HepG2 (cell line): ENCODE measurements at regions not wholly inside any gene's neighbourhood (a gene's known extent, or its start where the extent isn't known, plus 50 kb on each side); places are given as distances from the start of the nearest gene placed in this dataset.

ENCODE experiments used
- ATAC-seq: fragments of 200-7000 bp; cut with Tn5 transposase; 3 replicates; pipeline ENCODE4 v1.9.1; 2020; ENCODE audit warnings: mild to moderate bottlenecking, moderate library complexity
- BruUV-seq: library from RNA; stranded (reverse); fragments of 400-500 nt; replicated peaks from 2 replicates; lab custom pipeline; 2021; lab: Mats Ljungman, UMichigan
- CTCF ChIA-PET: fragments of 300-600 bp; formaldehyde crosslinking; extraction: SDS; loops from one replicate; lab custom pipeline; 2021; ENCODE audit warnings: low total read pairs, inconsistent platforms, low intra/inter-chr PET ratio; lab: Yijun Ruan, JAX
- POLR2A ChIA-PET: fragments of 350-600 bp; sonication (Branson Sonifier 250); formaldehyde crosslinking; loops from one replicate; lab custom pipeline; 2020; ENCODE audit warnings: antibody characterized with exemption, inconsistent platforms; lab: Yijun Ruan, JAX
- DNase-seq: peaks from one replicate; pipeline ENCODE4 v3.0.0-alpha.2; 2015; ENCODE audit warnings: low spot score
- FAIRE-seq: peaks from 3 replicates; lab custom pipeline; 2011; peaks lifted over from hg19 to GRCh38; lab: Jason Lieb, UNC
- H2AFZ ChIP-seq: one replicate; pipeline ENCODE4 v1.6.1; 2011; ENCODE audit warnings: low read length, inconsistent platforms
- H3K27ac ChIP-seq: fragments of 300-600 bp; 3 replicates; pipeline ENCODE4 v1.8.0; 2011; ENCODE audit warnings: mixed run types, mild to moderate bottlenecking, mixed read lengths, low read length, inconsistent platforms; ENCODE audit not compliant: insufficient read depth; ENCODE audit errors: extremely low read length
- H3K27me3 ChIP-seq, 2 experiments: fragments of 200-600 bp in 1 of 2; 2 replicates in 1 of 2; 3 replicates in 1 of 2; pipeline versions ENCODE4 v1.6.0 to v1.8.0; 2011; ENCODE audit warnings: low read length in 2 of 2, mild to moderate bottlenecking in 2 of 2, moderate library complexity in 2 of 2, inconsistent platforms in 1 of 2; ENCODE audit not compliant: insufficient read depth in 2 of 2, control insufficient read depth in 1 of 2
- H3K36me3 ChIP-seq, 2 experiments: fragments of 200-600 bp in 1 of 2; replicated peaks in 1 of 2; 2 replicates in 1 of 2; 3 replicates in 1 of 2; pipeline versions ENCODE4 v1.5.1 to v1.8.0; 2011; ENCODE audit warnings: low read length in 2 of 2, inconsistent platforms in 1 of 2; ENCODE audit not compliant: insufficient read depth in 2 of 2, control insufficient read depth in 1 of 2
- H3K4me1 ChIP-seq: 2 replicates; pipeline ENCODE4 v1.5.1; 2012; ENCODE audit warnings: low read length, inconsistent platforms; ENCODE audit not compliant: insufficient read depth
- H3K4me2 ChIP-seq: 2 replicates; pipeline ENCODE4 v1.6.0; 2011; ENCODE audit warnings: low read depth, low read length, inconsistent platforms
- H3K4me3 ChIP-seq, 3 experiments: fragments of 200-600 bp in 1 of 3; sonication (generic), shearing (Covaris generic) in 1 of 3; replicated peaks in 1 of 3; 2 replicates each; pipeline ENCODE4 v1.5.1; 2011 to 2016; ENCODE audit warnings: low read length in 3 of 3, inconsistent platforms in 2 of 3, low read depth in 2 of 3, mild to moderate bottlenecking in 2 of 3, control low read depth in 1 of 3, mixed read lengths in 1 of 3; ENCODE audit not compliant: insufficient read depth in 1 of 3
- H3K79me2 ChIP-seq: one replicate; pipeline ENCODE4 v1.6.1; 2011; ENCODE audit warnings: low read length, inconsistent platforms; ENCODE audit not compliant: insufficient read depth
- H3K9ac ChIP-seq: 2 replicates; pipeline ENCODE4 v1.6.0; 2011; ENCODE audit warnings: mild to moderate bottlenecking, low read depth, low read length, inconsistent platforms; ENCODE audit not compliant: insufficient read depth
- H3K9me3 ChIP-seq: 2 replicates; pipeline ENCODE4 v1.5.1; 2012; ENCODE audit warnings: mild to moderate bottlenecking, low read length
- H4K20me1 ChIP-seq: 2 replicates; pipeline ENCODE4 v1.6.0; 2011; ENCODE audit warnings: inconsistent platforms, mild to moderate bottlenecking, low read length, moderate library complexity; ENCODE audit not compliant: insufficient read depth
- CBFB ChIP-seq: sonication (generic); formaldehyde crosslinking; IDR thresholded peaks from 2 replicates; pipeline ENCODE4 v1.4.0; 2020; ENCODE audit warnings: missing genetic modification reagents
- GTF2F1 ChIP-seq: fragments of 150-350 bp; IDR thresholded peaks from 2 replicates; pipeline ENCODE4 v1.6.1; 2014; ENCODE audit warnings: low read length
- HOXA5 ChIP-seq: sonication (generic); formaldehyde crosslinking; IDR thresholded peaks from 2 replicates; pipeline ENCODE4 v1.4.0; 2020; ENCODE audit warnings: missing genetic modification reagents
- MATR3 ChIP-seq: sonication (generic); formaldehyde crosslinking; IDR thresholded peaks from 2 replicates; pipeline ENCODE4 v1.4.0; 2020; ENCODE audit warnings: missing genetic modification reagents
- MYNN ChIP-seq: sonication (generic); formaldehyde crosslinking; IDR thresholded peaks from 2 replicates; pipeline ENCODE4 v1.4.0; 2020; ENCODE audit warnings: mild to moderate bottlenecking, low read depth, missing genetic modification reagents
- SMAD3 ChIP-seq: sonication (generic); formaldehyde crosslinking; IDR thresholded peaks from 2 replicates; pipeline ENCODE4 v1.4.0; 2020; ENCODE audit warnings: missing genetic modification reagents
- ZBTB4 ChIP-seq: sonication (generic); formaldehyde crosslinking; IDR thresholded peaks from 2 replicates; pipeline ENCODE4 v1.4.0; 2020; ENCODE audit warnings: missing genetic modification reagents, mild to moderate bottlenecking, borderline replicate concordance
- ZHX2 ChIP-seq, 2 experiments: sonication (generic) in 1 of 2; formaldehyde crosslinking in 1 of 2; IDR thresholded peaks; 2 replicates each; pipeline versions ENCODE4 v1.6.1 to v1.9.0; 2014 to 2022; ENCODE audit warnings: antibody characterized with exemption in 1 of 2, borderline replicate concordance in 1 of 2, inconsistent platforms in 1 of 2, low read depth in 1 of 2, missing genetic modification reagents in 1 of 2
- ZNF280B ChIP-seq: sonication (generic); formaldehyde crosslinking; IDR thresholded peaks from 2 replicates; pipeline ENCODE4 v1.5.0; 2020; ENCODE audit warnings: missing genetic modification reagents, mild to moderate bottlenecking, borderline replicate concordance
- ZNF761 ChIP-seq: sonication (generic); formaldehyde crosslinking; conservative IDR thresholded peaks from 2 replicates; pipeline ENCODE4 v1.4.0; 2020; ENCODE audit warnings: mild to moderate bottlenecking, missing genetic modification reagents
- ZNF780A ChIP-seq: sonication (generic); formaldehyde crosslinking; IDR thresholded peaks from 2 replicates; pipeline ENCODE4 v1.8.0; 2022; ENCODE audit warnings: mild to moderate bottlenecking, missing genetic modification reagents, moderate library complexity
- WGBS: methylation state at CpG from one replicate; pipeline ENCODE4 v1.1.6; 2017; ENCODE audit warnings: low lambda C conversion rate; 5-methylcytosine and 5-hydroxymethylcytosine counted together
- in situ Hi-C: cut with HindIII; loops from 2 replicates; pipeline ENCODE4 v1.10.0; 2017; ENCODE audit warnings: low pct_unique_long_range_greater_than_20kb; ENCODE audit not compliant: extremely low pct_ligation_motif_present
- intact Hi-C: fragments of 100-400 bp; cut with micrococcal nuclease; formaldehyde crosslinking; loops from one replicate; pipeline ENCODE4 v1.10.0; 2022; ENCODE audit not compliant: unreplicated experiment

GRCh38 chr3:164677317-164677716 lies 401.0 kb downstream of the SI start (continued):
- TF ChIP-seq MATR3 (no peak), HOXA5 (CRISPR knock-in tag) (no peak)

- no TSS peak for BruUV-seq
- intact Hi-C loops, result loop anchor here (1.0 kb wide), 1 partner anchor 512 kb away; no protein-coding TSS in a partner anchor
- ATAC-seq (peak; percentile 61; the same call in 2 of the 3 replicates), FAIRE-seq (no peak), DNase-seq (peak; percentile 4)
- CTCF ChIA-PET, result no interaction called here
- Histone ChIP-seq H3K4me1 (no peaks in the 10 kb centered on the region), H3K4me2 (no peak overlapping the region), H3K9me3 (no peaks in the 10 kb centered on the region), H3K36me3 (no peaks in the 10 kb centered on the region), H2AFZ (no peak overlapping the region), H3K4me3 (no peak overlapping the region), H3K27ac (no peak overlapping the region), H4K20me1 (no peaks in the 10 kb centered on the region), H3K27me3 (no peaks in the 10 kb centered on the region), H3K79me2 (no peaks in the 10 kb centered on the region), H3K9ac (no peak overlapping the region)
- POLR2A ChIA-PET, result no interaction called here
- TF ChIP-seq ZNF280B (CRISPR knock-in tag), result no peak
- TF ChIP-seq CBFB, result no peak
- TF ChIP-seq ZHX2 (IDR thresholded peaks at IDR 0.05; ENCODE audit: low read depth), result no peak
- TF ChIP-seq ZHX2 (CRISPR knock-in tag; IDR thresholded peaks at IDR 0.05; ENCODE audit: borderline replicate concordance), result no peak
- no peak for TF ChIP-seq SMAD3 (CRISPR knock-in tag)
- no peak for TF ChIP-seq ZNF761 (CRISPR knock-in tag)
- no peak for TF ChIP-seq ZNF780A (CRISPR knock-in tag)
- TF ChIP-seq GTF2F1, result no peak
- TF ChIP-seq MYNN, result no peak
- no peak for TF ChIP-seq ZBTB4 (CRISPR knock-in tag)
- WGBS, result 0% methylated on average over 2 of the region's 2 CpGs
- in situ Hi-C loops, result no loop called here
Measured at GRCh38 chr3:164673738-164674137, 404.6 kb downstream of the SI start.
